BE2C (cell line): ENCODE measurements at regions not wholly inside any gene's neighbourhood (a gene's known extent, or its start where the extent isn't known, plus 50 kb on each side); places are given as distances from the start of the nearest gene placed in this dataset.

Experiments
- DNase-seq: peaks from one replicate; pipeline ENCODE4 v3.0.0-alpha.2; 2020
- H3K27me3 ChIP-seq: fragments of 250-450 bp; sonication (Bioruptor Pico); 2 replicates; pipeline ENCODE4 v1.5.1; 2020; ENCODE audit warnings: mild to moderate bottlenecking
- H3K36me3 ChIP-seq: fragments of 250-450 bp; sonication (Bioruptor Pico); 2 replicates; pipeline ENCODE4 v1.5.1; 2020; ENCODE audit warnings: mild to moderate bottlenecking
- H3K4me1 ChIP-seq: fragments of 250-450 bp; sonication (Bioruptor Pico); 2 replicates; pipeline ENCODE4 v1.5.1; 2020
- H3K4me3 ChIP-seq: 2 replicates; pipeline ENCODE4 v1.5.1; 2011; ENCODE audit warnings: low read depth, low read length
- H3K9me3 ChIP-seq: fragments of 250-450 bp; sonication (Bioruptor Pico); 2 replicates; pipeline ENCODE4 v1.5.1; 2020
- TF ChIP-seq, protein P1 (sequence below): IDR thresholded peaks from 2 replicates; pipeline ENCODE4 v1.5.1; 2012; ENCODE audit warnings: mild to moderate bottlenecking, low read depth, low read length

DNA sequence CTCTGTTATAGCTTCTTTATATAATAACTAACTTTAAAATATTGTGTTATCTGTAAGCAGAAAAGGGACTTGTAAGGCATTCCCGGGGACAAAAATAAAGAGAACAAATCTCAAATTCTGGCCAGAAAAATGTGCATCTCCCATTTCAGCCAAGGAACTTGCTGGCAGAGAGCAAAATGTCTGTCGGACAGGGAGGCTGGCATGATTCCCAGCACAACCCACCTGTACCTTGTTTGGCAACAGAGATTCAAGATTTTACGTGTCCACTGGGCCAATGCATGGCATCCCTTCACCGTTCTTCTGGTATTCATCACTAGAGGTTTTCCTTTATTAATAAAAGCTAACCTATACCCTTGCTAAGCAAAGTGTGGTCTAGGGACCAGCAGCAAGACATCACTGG lies 566.6 kb downstream of the PSAT1 start:
- no peaks in the 10 kb centered on the region for H3K9me3 ChIP-seq
- H3K27me3 ChIP-seq, result no peaks in the 10 kb centered on the region
- H3K4me1 ChIP-seq, result peaks cover 3% of the 10 kb centered on the region; the same call in 1 of the 2 replicates
- H3K36me3 ChIP-seq, result no peaks in the 10 kb centered on the region
- no peak overlapping the region for H3K4me3 ChIP-seq
- TF ChIP-seq, protein P1, sequence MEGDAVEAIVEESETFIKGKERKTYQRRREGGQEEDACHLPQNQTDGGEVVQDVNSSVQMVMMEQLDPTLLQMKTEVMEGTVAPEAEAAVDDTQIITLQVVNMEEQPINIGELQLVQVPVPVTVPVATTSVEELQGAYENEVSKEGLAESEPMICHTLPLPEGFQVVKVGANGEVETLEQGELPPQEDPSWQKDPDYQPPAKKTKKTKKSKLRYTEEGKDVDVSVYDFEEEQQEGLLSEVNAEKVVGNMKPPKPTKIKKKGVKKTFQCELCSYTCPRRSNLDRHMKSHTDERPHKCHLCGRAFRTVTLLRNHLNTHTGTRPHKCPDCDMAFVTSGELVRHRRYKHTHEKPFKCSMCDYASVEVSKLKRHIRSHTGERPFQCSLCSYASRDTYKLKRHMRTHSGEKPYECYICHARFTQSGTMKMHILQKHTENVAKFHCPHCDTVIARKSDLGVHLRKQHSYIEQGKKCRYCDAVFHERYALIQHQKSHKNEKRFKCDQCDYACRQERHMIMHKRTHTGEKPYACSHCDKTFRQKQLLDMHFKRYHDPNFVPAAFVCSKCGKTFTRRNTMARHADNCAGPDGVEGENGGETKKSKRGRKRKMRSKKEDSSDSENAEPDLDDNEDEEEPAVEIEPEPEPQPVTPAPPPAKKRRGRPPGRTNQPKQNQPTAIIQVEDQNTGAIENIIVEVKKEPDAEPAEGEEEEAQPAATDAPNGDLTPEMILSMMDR, result no peak
- no peak for DNase-seq

- DNase-seq, result no peak
- TF ChIP-seq, protein P1, result no peak
- Histone ChIP-seq H3K4me3 (no peak overlapping the region), H3K36me3 (no peaks in the 10 kb centered on the region), H3K9me3 (no peaks in the 10 kb centered on the region), H3K4me1 (peaks cover 3% of the 10 kb centered on the region; the same call in 1 of the 2 replicates), H3K27me3 (no peaks in the 10 kb centered on the region)
These were observed 568.8 kb downstream of the PSAT1 start for GRCh38 chr9:78865737-78866136.

DNA sequence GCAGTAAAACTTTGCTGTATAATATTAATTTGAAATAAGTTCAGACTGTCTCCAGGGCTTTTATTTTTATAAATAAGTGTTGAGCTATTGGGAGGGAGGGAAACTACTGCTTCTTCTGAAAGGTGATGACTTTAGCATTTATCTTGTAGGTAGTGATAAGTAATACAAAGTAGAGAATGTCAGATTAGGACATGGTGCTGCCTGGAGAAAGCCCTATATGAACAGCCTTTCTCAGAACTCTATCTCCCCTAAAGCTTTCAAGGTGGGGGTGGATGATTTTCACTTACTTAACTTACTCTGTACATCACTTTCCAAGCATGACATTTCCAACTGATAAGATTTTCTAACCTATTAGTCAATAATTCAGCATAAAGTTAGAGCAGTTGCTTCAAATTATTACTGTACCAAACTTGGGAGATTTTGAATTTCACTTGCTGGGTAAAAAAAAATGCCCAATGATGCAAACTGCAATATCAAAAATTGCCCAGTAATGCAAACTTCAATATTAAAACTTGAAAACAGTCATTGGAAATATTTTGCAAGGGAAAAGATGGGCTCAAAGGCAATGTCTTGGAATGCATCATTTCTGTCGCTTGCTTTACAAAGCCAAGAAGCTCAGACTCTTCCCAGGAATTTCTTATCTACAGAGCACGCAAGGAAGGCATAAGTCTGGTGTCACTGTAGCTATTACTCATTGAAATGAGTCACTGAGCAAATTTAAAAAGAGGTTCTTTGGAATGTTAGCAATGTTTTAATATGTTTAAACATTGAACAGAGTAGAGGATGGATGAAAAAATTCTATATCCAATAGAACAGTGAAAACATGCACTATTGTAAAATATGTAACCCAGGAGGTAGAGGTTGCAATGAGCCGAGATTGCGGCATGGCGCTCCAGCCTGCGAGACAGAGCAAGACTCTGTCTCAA lies 569.5 kb downstream of the PSAT1 start:
- Histone ChIP-seq H3K4me3 (no peak overlapping the region), H3K27me3 (no peaks in the 10 kb centered on the region), H3K9me3 (no peaks in the 10 kb centered on the region), H3K4me1 (peaks cover 3% of the 10 kb centered on the region; the same call in 1 of the 2 replicates), H3K36me3 (no peaks in the 10 kb centered on the region)
- TF ChIP-seq, protein P1, result no peak
- no peak for DNase-seq

DNA sequence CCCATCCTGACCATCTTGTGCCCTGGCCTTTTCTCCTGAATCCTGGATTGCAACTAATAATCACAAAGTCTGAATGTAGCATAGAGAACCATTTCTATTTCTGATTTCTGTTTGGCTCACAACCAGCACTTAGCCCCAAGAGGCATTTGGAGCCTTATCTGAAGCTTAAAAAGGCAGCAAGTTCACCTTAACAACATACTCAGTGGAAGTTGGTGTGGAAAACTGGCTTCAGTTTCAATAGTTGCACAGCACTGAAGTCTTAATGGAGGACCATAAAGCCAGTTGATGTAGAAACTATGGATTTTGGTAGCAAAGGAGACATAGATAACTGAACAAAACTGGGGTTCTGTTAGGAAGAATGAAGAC lies 574.1 kb downstream of the PSAT1 start:
- Histone ChIP-seq H3K9me3 (no peaks in the 10 kb centered on the region), H3K4me1 (peaks cover 3% of the 10 kb centered on the region; the same call in 1 of the 2 replicates), H3K27me3 (no peaks in the 10 kb centered on the region), H3K4me3 (no peak overlapping the region), H3K36me3 (no peaks in the 10 kb centered on the region)
- TF ChIP-seq, protein P1, result no peak
- no peak for DNase-seq

DNA sequence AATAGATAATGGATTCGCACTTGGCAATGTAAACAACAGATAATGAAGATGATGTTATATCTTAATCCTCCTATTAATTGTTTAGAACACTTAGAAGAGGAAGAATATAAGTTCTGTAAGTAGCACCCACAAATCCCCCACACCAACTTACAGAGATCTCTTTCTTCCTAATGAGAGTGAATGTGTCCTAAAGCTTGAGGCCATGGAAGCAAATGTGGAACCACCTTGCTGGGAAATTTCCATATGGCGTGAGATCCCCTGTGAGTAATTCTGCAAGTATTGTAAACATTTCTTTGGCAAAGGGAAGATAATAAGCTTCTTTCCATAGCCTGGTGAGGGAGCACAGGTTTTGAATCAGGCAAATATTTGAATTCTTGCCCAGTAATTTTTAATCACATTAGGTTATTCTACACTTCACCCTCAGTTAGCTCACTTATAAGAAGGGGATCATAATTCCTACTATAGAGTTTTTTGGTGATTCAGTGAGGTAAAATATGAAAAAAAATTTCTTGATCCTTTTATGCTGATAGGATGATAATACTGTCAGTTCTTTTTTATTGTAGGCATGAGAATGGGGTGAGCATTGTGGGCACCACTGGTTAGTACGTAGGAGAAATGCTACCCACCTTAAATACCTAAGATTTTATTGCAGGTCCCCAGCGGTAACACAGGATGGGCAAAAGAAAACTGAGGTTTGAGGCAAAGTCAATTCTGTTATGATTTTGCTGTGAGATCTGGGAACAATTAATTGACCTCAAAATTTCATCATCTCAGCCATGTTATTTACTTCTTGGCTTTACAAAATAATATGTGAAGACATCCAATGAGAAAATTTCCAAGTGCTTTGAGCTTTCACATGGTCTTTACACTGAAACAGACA lies 574.8 kb downstream of the PSAT1 start:
- Histone ChIP-seq H3K27me3 (no peaks in the 10 kb centered on the region), H3K9me3 (no peaks in the 10 kb centered on the region), H3K4me3 (no peak overlapping the region), H3K4me1 (peaks cover 3% of the 10 kb centered on the region; the same call in 1 of the 2 replicates), H3K36me3 (no peaks in the 10 kb centered on the region)
- DNase-seq, result no peak
- TF ChIP-seq, protein P1, result no peak
